OCI-LY1 (cell line): ENCODE measurements at regions not wholly inside any gene's neighbourhood (a gene's known extent, or its start where the extent isn't known, plus 50 kb on each side); places are given as distances from the start of the nearest gene placed in this dataset.

Experiments used
- H2AFZ ChIP-seq: fragments of 200-600 bp; sonication (generic), shearing (Covaris generic); 2 replicates; pipeline ENCODE4 v1.6.0; 2014; ENCODE audit warnings: antibody characterized with exemption, mild to moderate bottlenecking, low read length
- H3F3A ChIP-seq: fragments of 200-600 bp; sonication (generic), shearing (Covaris generic); 2 replicates; pipeline ENCODE4 v1.6.0; 2014; ENCODE audit warnings: mild to moderate bottlenecking, antibody characterized with exemption, low read length, moderate library complexity; ENCODE audit not compliant: insufficient read depth
- H3K27ac ChIP-seq: fragments of 200-600 bp; sonication (generic); 2 replicates; pipeline ENCODE4 v1.5.1; 2014; ENCODE audit warnings: low read length, mixed run types, mild to moderate bottlenecking, low read depth; ENCODE audit not compliant: poor library complexity, severe bottlenecking
- H3K27me3 ChIP-seq: fragments of 200-600 bp; sonication (generic); 2 replicates; pipeline ENCODE4 v1.6.0; 2014; ENCODE audit warnings: antibody characterized with exemption, mild to moderate bottlenecking, low read length, moderate library complexity; ENCODE audit not compliant: insufficient read depth
- H3K36me3 ChIP-seq: fragments of 200-600 bp; sonication (generic); 2 replicates; pipeline ENCODE4 v1.6.1; 2014; ENCODE audit warnings: mild to moderate bottlenecking, antibody characterized with exemption, low read length, moderate library complexity, mixed read lengths; ENCODE audit not compliant: insufficient read depth
- H3K4me1 ChIP-seq: fragments of 200-600 bp; sonication (generic); 2 replicates; pipeline ENCODE4 v1.5.1; 2014; ENCODE audit warnings: mild to moderate bottlenecking, low read length, moderate library complexity; ENCODE audit not compliant: insufficient read depth, severe bottlenecking
- H3K4me2 ChIP-seq: fragments of 200-600 bp; sonication (generic), shearing (Covaris generic); 2 replicates; pipeline ENCODE4 v1.6.1; 2014; ENCODE audit warnings: low read length
- H3K4me3 ChIP-seq: fragments of 200-600 bp; sonication (generic); 2 replicates; pipeline ENCODE4 v1.5.1; 2014; ENCODE audit warnings: low read length, low read depth, mild to moderate bottlenecking, mixed read lengths; ENCODE audit not compliant: poor library complexity, severe bottlenecking
- H3K79me2 ChIP-seq: fragments of 200-600 bp; shearing (Covaris generic); 2 replicates; pipeline ENCODE4 v1.6.1; 2016; ENCODE audit warnings: mixed run types, low read length, mixed read lengths; ENCODE audit not compliant: insufficient read depth
- H3K9ac ChIP-seq: fragments of 200-600 bp; sonication (generic), shearing (Covaris generic); 2 replicates; pipeline ENCODE4 v1.6.1; 2014; ENCODE audit warnings: mild to moderate bottlenecking, low read length, mixed read lengths
- H3K9me2 ChIP-seq: fragments of 200-600 bp; sonication (generic), shearing (Covaris generic); 2 replicates; pipeline ENCODE4 v1.6.1; 2014; ENCODE audit warnings: low read depth, mild to moderate bottlenecking, low read length, mixed read lengths
- H3K9me3 ChIP-seq: fragments of 200-600 bp; shearing (Covaris generic); 2 replicates; pipeline ENCODE4 v1.6.1; 2014; ENCODE audit warnings: low read length, mixed read lengths
- H4K20me1 ChIP-seq: fragments of 200-600 bp; sonication (generic), shearing (Covaris generic); 2 replicates; pipeline ENCODE4 v1.6.0; 2016; ENCODE audit warnings: mild to moderate bottlenecking, low read length; ENCODE audit not compliant: insufficient read depth
- EZH2 ChIP-seq: fragments of 200-600 bp; sonication (generic), shearing (Covaris generic); IDR thresholded peaks from 2 replicates; pipeline ENCODE4 v1.8.0; 2017; ENCODE audit warnings: borderline replicate concordance, mixed run types, mild to moderate bottlenecking, antibody characterized with exemption, low read length, moderate library complexity, mixed read lengths
- TF ChIP-seq, protein P1 (sequence below): fragments of 200-600 bp; sonication (generic), shearing (Covaris generic); IDR thresholded peaks from 2 replicates; pipeline ENCODE4 v1.5.1; 2017; ENCODE audit warnings: mild to moderate bottlenecking, antibody characterized with exemption, low read length, moderate library complexity, mixed read lengths

DNA sequence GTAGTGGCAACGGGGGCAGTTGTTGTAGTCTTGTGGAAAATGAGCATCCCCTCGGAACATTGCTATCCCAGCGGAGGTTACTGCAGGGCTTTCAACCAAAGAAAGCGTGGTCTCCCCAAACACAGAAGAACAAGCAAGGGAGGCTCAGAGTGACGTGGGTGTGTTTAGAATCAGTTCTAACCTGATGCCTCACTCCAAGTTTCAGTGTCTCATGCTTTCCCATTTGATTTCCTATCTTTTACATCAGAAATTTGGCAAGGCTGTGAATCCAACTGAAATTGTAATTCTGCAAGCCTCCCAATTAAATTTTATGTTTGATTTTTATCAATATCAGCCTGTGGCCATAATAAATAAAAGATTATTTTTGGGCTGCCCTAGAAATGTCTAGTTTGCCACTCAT is 156.1 kb upstream of the LNX1 start:
- H3K36me3 ChIP-seq: no peaks in the 10 kb centered on the region; the same call in 1 of the 2 replicates
- H3K9me3 ChIP-seq: no peaks in the 10 kb centered on the region
- H2AFZ ChIP-seq: no peak overlapping the region
- H3K4me1 ChIP-seq: peaks cover 70% of the 10 kb centered on the region
- no peaks in the 10 kb centered on the region for H3K9me2 ChIP-seq
- H3K27ac ChIP-seq: peak overlapping the region; percentile 94
- TF ChIP-seq EZH2: no peak
- TF ChIP-seq, protein P1, sequence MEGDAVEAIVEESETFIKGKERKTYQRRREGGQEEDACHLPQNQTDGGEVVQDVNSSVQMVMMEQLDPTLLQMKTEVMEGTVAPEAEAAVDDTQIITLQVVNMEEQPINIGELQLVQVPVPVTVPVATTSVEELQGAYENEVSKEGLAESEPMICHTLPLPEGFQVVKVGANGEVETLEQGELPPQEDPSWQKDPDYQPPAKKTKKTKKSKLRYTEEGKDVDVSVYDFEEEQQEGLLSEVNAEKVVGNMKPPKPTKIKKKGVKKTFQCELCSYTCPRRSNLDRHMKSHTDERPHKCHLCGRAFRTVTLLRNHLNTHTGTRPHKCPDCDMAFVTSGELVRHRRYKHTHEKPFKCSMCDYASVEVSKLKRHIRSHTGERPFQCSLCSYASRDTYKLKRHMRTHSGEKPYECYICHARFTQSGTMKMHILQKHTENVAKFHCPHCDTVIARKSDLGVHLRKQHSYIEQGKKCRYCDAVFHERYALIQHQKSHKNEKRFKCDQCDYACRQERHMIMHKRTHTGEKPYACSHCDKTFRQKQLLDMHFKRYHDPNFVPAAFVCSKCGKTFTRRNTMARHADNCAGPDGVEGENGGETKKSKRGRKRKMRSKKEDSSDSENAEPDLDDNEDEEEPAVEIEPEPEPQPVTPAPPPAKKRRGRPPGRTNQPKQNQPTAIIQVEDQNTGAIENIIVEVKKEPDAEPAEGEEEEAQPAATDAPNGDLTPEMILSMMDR: no peak
- H3K9ac ChIP-seq: peak overlapping the region; percentile 27; the same call in 1 of the 2 replicates
- no peaks in the 10 kb centered on the region for H4K20me1 ChIP-seq
- no peaks in the 10 kb centered on the region for H3K27me3 ChIP-seq
- H3K4me2 ChIP-seq: peak overlapping the region; percentile 33; the same call in 1 of the 2 replicates
- H3K79me2 ChIP-seq: no peaks in the 10 kb centered on the region
- H3K4me3 ChIP-seq: no peak overlapping the region
- no peaks in the 10 kb centered on the region for H3F3A ChIP-seq

DNA sequence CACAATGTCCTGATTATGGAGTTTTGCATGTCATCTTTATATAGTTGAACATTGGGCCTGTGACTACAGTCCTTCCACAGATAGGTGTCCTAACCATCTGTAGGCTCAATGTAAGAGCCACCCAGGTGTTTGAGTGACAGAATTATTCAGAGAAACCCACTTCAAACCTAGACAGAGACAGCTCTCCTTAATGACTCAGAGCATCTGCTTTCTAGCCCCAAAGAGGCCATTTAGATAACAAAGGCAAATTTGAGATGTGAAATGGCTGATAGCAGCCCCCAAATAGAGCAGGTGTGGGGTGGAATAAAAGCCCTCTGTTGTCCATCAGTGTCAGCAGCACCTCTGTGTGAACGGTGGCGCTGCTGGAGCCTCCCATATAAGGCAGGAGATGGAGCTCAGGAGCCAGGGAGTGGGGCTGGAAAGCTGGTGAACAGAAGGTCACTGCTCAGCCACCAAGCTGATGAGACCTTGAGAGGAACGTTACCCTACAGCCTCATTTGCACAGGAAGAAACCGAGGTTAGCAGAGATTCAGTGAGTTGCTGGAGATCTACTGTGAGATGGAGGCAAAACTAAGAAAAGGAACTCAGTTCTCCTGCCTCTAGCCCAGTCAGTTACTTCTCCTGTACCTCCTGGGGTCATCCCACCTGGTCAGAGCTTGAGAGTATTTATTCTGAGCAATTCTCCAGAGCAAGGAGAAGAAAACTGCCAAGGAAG is 153.3 kb upstream of the LNX1 start:
- peak overlapping the region; percentile 72 for H3K27ac ChIP-seq
- H3K79me2 ChIP-seq: no peaks in the 10 kb centered on the region

DNA sequence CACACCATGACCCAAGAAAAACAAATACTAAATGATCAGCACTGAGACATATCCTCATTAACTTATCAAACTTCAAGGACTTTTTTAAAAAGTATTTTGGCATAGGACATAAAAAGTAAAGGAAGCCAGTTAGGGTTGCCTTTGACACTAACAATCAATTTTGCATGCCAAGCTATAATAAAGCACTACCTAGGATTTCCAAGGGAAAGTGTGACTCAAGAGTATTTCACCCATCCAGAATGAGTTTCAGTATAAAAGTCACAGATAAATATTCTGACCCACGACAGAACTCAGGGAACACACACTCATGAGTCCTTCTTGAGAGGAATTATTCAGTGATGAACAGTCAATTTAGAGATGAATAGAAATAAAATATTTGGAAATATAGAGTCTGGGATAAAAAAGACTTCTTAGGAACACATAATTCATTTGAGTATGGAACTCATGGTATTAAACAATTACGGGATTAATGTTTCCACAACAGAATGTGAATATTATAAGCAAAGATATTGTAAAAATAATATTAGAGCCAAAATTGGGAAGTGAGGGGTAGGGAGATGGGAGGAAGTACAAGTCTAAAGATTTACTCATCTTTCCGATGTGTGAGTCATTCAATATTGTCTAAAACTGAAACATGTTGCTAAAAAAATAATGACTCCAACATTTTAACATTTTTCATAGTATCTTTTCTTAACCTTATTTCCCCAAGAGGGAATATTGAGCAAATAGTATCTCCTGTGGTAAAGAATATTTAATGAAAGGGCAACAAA is 143.5 kb upstream of the LNX1 start:
- H3K36me3 ChIP-seq: no peaks in the 10 kb centered on the region
- no peaks in the 10 kb centered on the region for H3K79me2 ChIP-seq
- H3K9ac ChIP-seq: no peak overlapping the region
- no peak overlapping the region for H2AFZ ChIP-seq
- H4K20me1 ChIP-seq: no peaks in the 10 kb centered on the region
- H3K9me3 ChIP-seq: no peaks in the 10 kb centered on the region
- no peaks in the 10 kb centered on the region for H3K4me1 ChIP-seq
- no peak overlapping the region for H3K4me3 ChIP-seq
- no peaks in the 10 kb centered on the region for H3F3A ChIP-seq
- TF ChIP-seq, protein P1: no peak
- no peak for TF ChIP-seq EZH2
- no peak overlapping the region for H3K27ac ChIP-seq
- no peaks in the 10 kb centered on the region for H3K27me3 ChIP-seq
- H3K9me2 ChIP-seq: no peaks in the 10 kb centered on the region
- H3K4me2 ChIP-seq: no peak overlapping the region

More for the DNA sequence above, 153.3 kb upstream of the LNX1 start:
- Histone ChIP-seq H3F3A (no peaks in the 10 kb centered on the region), H3K4me1 (peaks cover 63% of the 10 kb centered on the region), H3K4me3 (no peak overlapping the region), H4K20me1 (no peaks in the 10 kb centered on the region), H3K27me3 (no peaks in the 10 kb centered on the region), H3K9me2 (no peaks in the 10 kb centered on the region), H3K4me2 (peak overlapping the region; percentile 31), H3K9ac (no peak overlapping the region), H3K9me3 (no peaks in the 10 kb centered on the region), H3K36me3 (no peaks in the 10 kb centered on the region; the same call in 1 of the 2 replicates), H2AFZ (no peak overlapping the region)
- TF ChIP-seq, protein P1: no peak
- TF ChIP-seq EZH2: no peak
